ENCODE measurements at regions not wholly inside any gene's neighbourhood (a gene's known extent, or its start where the extent isn't known, plus 50 kb on each side); places are given as distances from the start of the nearest gene placed in this dataset.
A peak's percentile ranks its signal among the peaks of the same experiment; 100 is the strongest.
"Not testable (repeated sequence)": the region's sequence is repeated elsewhere in the genome, so short reads cannot be mapped to it uniquely, and the experiment has no call there.

DNA sequence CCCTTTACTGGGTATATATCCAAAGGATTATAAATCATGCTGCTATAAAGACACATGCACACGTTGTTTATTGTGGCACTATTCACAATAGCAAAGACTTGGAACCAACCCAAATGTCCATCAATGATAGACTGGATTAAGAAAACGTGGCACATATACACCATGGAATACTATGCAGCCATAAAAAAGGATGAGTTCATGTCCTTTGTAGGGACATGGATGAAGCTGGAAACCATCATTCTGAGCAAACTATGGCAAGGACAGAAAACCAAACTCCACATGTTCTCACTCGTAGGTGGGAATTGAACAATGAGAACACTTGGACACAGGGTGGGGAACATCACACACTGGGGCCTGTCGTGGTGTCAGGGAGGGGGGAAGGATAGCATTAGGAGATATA lies 59.2 kb downstream of the CXorf49B start:
- DNase-seq (ENCODE audit: extremely low read depth, low read depth); H3K4me3 ChIP-seq (replicated peaks; ENCODE audit: low read depth, low read length): not testable (repeated sequence)

DNA sequence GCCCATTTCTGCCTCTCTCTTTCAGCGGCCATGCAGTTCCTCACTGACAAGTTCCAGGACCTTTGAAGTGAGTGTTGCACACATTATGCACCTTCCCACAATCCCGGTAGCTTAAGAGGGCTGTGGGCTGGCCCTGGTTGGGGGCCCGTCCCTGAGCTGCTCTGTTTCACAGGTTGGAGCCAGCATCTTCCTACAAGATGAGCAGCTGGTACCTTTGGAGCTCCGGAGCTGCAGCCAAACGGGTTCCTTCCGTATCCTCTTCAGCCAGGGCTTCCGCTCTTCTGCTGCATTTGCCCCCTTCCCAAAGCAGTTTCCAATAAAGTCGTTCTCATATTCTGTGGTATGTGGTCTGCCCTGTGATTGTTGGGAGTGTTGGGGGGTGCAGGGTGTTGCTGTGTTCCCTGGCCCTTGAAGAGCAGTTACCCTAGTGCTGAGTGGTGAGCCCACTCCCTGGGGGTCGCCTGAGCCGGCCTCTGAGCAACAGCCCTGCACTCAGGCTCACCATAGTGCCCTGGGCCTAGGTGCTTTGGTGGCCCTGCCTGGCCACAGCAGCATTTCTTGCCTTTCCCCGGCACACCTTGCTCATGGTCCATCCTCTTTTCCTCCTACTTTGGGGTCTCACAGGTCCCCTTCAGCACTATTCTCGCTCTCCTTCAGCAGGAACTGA lies 60.4 kb downstream of the CXorf49B start:
- TF ChIP-seq, protein P1, sequence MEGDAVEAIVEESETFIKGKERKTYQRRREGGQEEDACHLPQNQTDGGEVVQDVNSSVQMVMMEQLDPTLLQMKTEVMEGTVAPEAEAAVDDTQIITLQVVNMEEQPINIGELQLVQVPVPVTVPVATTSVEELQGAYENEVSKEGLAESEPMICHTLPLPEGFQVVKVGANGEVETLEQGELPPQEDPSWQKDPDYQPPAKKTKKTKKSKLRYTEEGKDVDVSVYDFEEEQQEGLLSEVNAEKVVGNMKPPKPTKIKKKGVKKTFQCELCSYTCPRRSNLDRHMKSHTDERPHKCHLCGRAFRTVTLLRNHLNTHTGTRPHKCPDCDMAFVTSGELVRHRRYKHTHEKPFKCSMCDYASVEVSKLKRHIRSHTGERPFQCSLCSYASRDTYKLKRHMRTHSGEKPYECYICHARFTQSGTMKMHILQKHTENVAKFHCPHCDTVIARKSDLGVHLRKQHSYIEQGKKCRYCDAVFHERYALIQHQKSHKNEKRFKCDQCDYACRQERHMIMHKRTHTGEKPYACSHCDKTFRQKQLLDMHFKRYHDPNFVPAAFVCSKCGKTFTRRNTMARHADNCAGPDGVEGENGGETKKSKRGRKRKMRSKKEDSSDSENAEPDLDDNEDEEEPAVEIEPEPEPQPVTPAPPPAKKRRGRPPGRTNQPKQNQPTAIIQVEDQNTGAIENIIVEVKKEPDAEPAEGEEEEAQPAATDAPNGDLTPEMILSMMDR (IDR thresholded peaks at IDR 0.05; ENCODE audit: low read depth, low read length, missing control alignments), result no peak
- H3K4me3 ChIP-seq (replicated peaks; ENCODE audit: low read depth, low read length), result no peak overlapping the region
- no peak for DNase-seq (ENCODE audit: extremely low read depth, low read depth)

DNA sequence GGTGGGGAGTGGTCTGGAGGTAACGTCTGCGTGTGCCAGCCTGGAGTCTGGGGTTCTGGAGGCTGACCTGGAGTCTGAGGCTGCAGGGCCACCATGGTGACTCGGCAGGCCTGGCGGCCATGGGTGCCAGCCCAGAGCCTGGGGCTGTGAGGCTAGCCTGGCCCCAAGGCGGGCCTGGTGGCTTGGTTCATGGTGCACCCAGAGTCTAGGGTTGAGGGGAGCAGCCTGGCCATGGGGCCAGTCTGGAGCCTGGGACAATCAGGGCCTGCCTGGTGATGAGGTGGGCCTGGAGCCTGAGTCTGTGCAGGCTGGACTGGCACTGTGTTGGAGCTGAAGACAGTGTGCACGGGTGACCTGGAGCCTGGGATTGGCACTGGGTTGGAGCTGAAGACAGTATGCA lies 64.9 kb downstream of the CXorf49B start:
- H3K4me3 ChIP-seq (replicated peaks; ENCODE audit: low read depth, low read length), result no peak overlapping the region
- TF ChIP-seq, protein P1 (IDR thresholded peaks at IDR 0.05; ENCODE audit: low read depth, low read length, missing control alignments), result no peak
- DNase-seq (ENCODE audit: extremely low read depth, low read depth), result no peak

DNA sequence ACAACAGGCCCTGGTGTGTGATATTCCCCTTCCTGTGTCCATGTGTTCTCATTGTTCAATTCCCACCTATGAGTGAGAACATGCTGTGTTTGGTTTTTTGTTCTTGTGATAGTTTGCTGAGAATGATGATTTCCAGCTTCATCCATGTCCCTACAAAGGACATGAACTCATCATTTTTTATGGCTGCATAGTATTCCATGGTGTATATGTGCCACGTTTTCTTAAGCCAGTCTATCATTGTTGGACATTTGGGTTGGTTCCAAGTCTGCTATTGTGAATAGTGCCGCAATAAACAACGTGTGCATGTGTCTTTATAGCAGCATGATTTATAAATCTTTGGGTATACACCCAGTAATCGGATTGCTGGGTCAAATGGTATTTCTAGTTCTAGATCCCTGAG lies 72.6 kb upstream of the NHSL2 start:
- DNase-seq (ENCODE audit: extremely low read depth, low read depth); H3K4me3 ChIP-seq (replicated peaks; ENCODE audit: low read depth, low read length): not testable (repeated sequence)

DNA sequence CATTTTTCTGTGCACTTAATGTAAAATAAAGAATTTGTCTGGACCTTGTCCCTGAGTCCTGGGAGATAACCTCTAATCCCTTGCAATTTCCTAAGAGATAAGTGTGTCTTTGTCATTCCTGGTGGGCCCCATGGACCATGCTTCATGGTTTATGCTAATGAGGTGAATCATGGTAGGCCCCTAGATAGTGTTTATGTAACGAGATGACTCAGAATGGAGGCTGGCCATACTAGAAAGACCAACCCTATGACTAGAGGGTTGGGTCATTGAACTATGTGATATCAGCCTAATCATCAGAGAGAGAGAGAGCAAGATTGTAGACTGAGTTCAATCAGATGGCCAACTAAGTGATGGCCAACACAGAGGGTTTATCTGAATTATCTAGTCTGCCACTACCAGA lies 64.2 kb upstream of the NHSL2 start:
- TF ChIP-seq, protein P1 (IDR thresholded peaks at IDR 0.05; ENCODE audit: low read depth, low read length, missing control alignments), result no peak
- H3K4me3 ChIP-seq (replicated peaks; ENCODE audit: low read depth, low read length), result no peak overlapping the region
- DNase-seq (ENCODE audit: extremely low read depth, low read depth), result no peak

DNA sequence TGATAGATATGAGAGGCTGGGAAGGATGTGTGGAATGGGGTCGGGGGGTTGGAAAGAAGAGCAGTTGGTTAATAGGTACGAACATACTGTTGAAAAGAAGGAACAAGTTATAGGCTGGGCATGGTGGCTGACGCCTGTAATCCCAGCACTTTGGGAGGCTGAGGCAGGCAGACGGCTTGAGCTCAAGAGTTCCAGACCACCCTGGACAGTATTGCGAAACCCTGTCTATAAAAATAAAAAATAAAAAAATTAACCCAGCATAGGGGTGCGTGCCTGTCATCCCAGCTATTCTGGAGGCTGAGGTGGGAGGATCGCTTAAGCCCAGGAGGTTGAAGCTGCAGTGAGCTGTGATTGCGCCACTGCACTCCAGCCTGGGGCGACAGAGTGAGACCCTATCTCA lies 58.5 kb upstream of the NHSL2 start:
- no peak for DNase-seq (ENCODE audit: extremely low read depth, low read depth)
- TF ChIP-seq, protein P1 (IDR thresholded peaks at IDR 0.05; ENCODE audit: low read depth, low read length, missing control alignments), result no peak
- H3K4me3 ChIP-seq (replicated peaks; ENCODE audit: low read depth, low read length), result no peak overlapping the region

DNA sequence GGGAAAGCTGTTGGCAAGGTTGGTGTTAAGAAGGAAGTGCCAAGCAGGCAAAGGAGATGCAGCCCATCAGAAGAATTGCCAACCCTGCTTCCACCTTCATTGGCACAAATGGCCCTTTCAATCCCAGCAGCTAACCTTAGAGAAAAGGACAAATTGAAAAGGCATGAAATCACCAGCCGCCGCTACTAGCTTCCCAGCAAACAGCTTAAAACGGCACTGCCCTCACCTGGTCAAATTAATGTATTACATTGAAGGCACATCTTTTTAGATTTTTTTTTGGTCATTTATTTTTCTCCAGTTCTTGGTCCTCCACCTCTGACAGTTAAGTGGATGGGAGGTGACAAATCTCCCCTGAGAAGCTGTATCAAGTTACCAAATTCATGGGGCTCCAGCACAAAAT lies 51.0 kb upstream of the NHSL2 start:
- no peak overlapping the region for H3K4me3 ChIP-seq (replicated peaks; ENCODE audit: low read depth, low read length)
- TF ChIP-seq, protein P1 (IDR thresholded peaks at IDR 0.05; ENCODE audit: low read depth, low read length, missing control alignments), result peak; percentile 41
- no peak for DNase-seq (ENCODE audit: extremely low read depth, low read depth)

Measured in HFF-Myc (cell line).